ENCODE measurements at regions not wholly inside any gene's neighbourhood (a gene's known extent, or its start where the extent isn't known, plus 50 kb on each side); places are given as distances from the start of the nearest gene placed in this dataset.

GRCh38 chr1:194825382-194825781, 1639.0 kb upstream of the B3GALT2 start:
- DNase-seq (ENCODE audit: low read depth) = no peak
- TF ChIP-seq CTCF (conservative IDR thresholded peaks at IDR 0.05; ENCODE audit: low read depth, low read length) = no peak
- H3K4me3 ChIP-seq (ENCODE audit: low read depth, low read length) = no peak overlapping the region

- DNase-seq (ENCODE audit: low read depth) = no peak
- H3K4me3 ChIP-seq (ENCODE audit: low read depth, low read length) = no peak overlapping the region
- TF ChIP-seq CTCF (conservative IDR thresholded peaks at IDR 0.05; ENCODE audit: low read depth, low read length) = no peak
Measured at GRCh38 chr1:194821091-194821490, 1634.7 kb upstream of the B3GALT2 start.

GRCh38 chr1:194818674-194819073, 1632.3 kb upstream of the B3GALT2 start:
- DNase-seq (ENCODE audit: low read depth) = no peak
- TF ChIP-seq CTCF (conservative IDR thresholded peaks at IDR 0.05; ENCODE audit: low read depth, low read length) = no peak
- no peak overlapping the region for H3K4me3 ChIP-seq (ENCODE audit: low read depth, low read length)

- no peak for TF ChIP-seq CTCF (conservative IDR thresholded peaks at IDR 0.05; ENCODE audit: low read depth, low read length)
- H3K4me3 ChIP-seq (ENCODE audit: low read depth, low read length) = no peak overlapping the region
- DNase-seq (ENCODE audit: low read depth) = no peak
Measured at GRCh38 chr1:194816859-194817258, 1630.4 kb upstream of the B3GALT2 start.

GRCh38 chr1:194813096-194813495, 1626.7 kb upstream of the B3GALT2 start:
- H3K4me3 ChIP-seq (ENCODE audit: low read depth, low read length) = no peak overlapping the region
- DNase-seq (ENCODE audit: low read depth) = no peak
- TF ChIP-seq CTCF (conservative IDR thresholded peaks at IDR 0.05; ENCODE audit: low read depth, low read length) = no peak

- H3K4me3 ChIP-seq (ENCODE audit: low read depth, low read length) = no peak overlapping the region
- no peak for DNase-seq (ENCODE audit: low read depth)
- no peak for TF ChIP-seq CTCF (conservative IDR thresholded peaks at IDR 0.05; ENCODE audit: low read depth, low read length)
Measured at GRCh38 chr1:194809665-194810064, 1623.3 kb upstream of the B3GALT2 start.

- TF ChIP-seq CTCF (conservative IDR thresholded peaks at IDR 0.05; ENCODE audit: low read depth, low read length) = no peak
- no peak for DNase-seq (ENCODE audit: low read depth)
- no peak overlapping the region for H3K4me3 ChIP-seq (ENCODE audit: low read depth, low read length)
Measured at GRCh38 chr1:194809215-194809614, 1622.8 kb upstream of the B3GALT2 start.

Data from epithelial cell of proximal tubule (primary cell).